ENCODE measurements at regions not wholly inside any gene's neighbourhood (a gene's known extent, or its start where the extent isn't known, plus 50 kb on each side); places are given as distances from the start of the nearest gene placed in this dataset.

- DNase-seq = no peak
These were observed 173.6 kb upstream of the RAB4A start for GRCh38 chr1:229097356-229097755.

- DNase-seq = no peak
These were observed 172.6 kb upstream of the RAB4A start for GRCh38 chr1:229098361-229098760.

- no peak for DNase-seq
These were observed 171.9 kb upstream of the RAB4A start for GRCh38 chr1:229098903-229099578.

- DNase-seq = no peak
These were observed 169.7 kb upstream of the RAB4A start for GRCh38 chr1:229101011-229101871.

- no peak for DNase-seq
These were observed 168.0 kb upstream of the RAB4A start for GRCh38 chr1:229102741-229103391.

- DNase-seq = no peak
These were observed 166.3 kb upstream of the RAB4A start for GRCh38 chr1:229104654-229105053.

- no peak for DNase-seq
These were observed 165.8 kb upstream of the RAB4A start for GRCh38 chr1:229105109-229105508.

GRCh38 chr1:229105822-229106525 lies 164.9 kb upstream of the RAB4A start:
- DNase-seq = no peak

GRCh38 chr1:229106526-229107125 lies 164.3 kb upstream of the RAB4A start:
- DNase-seq = no peak

- no peak for DNase-seq
These were observed 163.6 kb upstream of the RAB4A start for GRCh38 chr1:229107304-229107815.

- no peak for DNase-seq
These were observed 162.9 kb upstream of the RAB4A start for GRCh38 chr1:229107972-229108371.

- DNase-seq = no peak
These were observed 162.2 kb upstream of the RAB4A start for GRCh38 chr1:229108598-229109201.

GRCh38 chr1:229109320-229109761 lies 161.6 kb upstream of the RAB4A start:
- DNase-seq = no peak

GRCh38 chr1:229110986-229111385 lies 159.9 kb upstream of the RAB4A start:
- DNase-seq = no peak

- DNase-seq = no peak
These were observed 159.1 kb upstream of the RAB4A start for GRCh38 chr1:229111703-229112319.

GRCh38 chr1:229112832-229113548 lies 157.9 kb upstream of the RAB4A start:
- DNase-seq = no peak

GRCh38 chr1:229114315-229114714 lies 156.6 kb upstream of the RAB4A start:
- DNase-seq = peak; percentile 28 to 60

- DNase-seq = peak; percentile 85 to 92
These were observed 156.0 kb upstream of the RAB4A start for GRCh38 chr1:229114850-229115365.

GRCh38 chr1:229116114-229116513 lies 154.8 kb upstream of the RAB4A start:
- no peak for DNase-seq

GRCh38 chr1:229117664-229118300 lies 153.1 kb upstream of the RAB4A start:
- DNase-seq = no peak
